ENCODE measurements at regions not wholly inside any gene's neighbourhood (a gene's known extent, or its start where the extent isn't known, plus 50 kb on each side); places are given as distances from the start of the nearest gene placed in this dataset.

GRCh38 chr2:22901471-22902179 lies 483.4 kb upstream of the KLHL29 start:
- no peak overlapping the region for H3K4me2 ChIP-seq (ENCODE audit: insufficient read depth, low read length)
- H4K20me1 ChIP-seq (ENCODE audit: insufficient read depth, low read length): no peaks in the 10 kb centered on the region
- H3K36me3 ChIP-seq (ENCODE audit: insufficient read depth, low read length): no peaks in the 10 kb centered on the region
- H3K27ac ChIP-seq (ENCODE audit: low read length): no peak overlapping the region
- H3K27me3 ChIP-seq (ENCODE audit: insufficient read depth, low read length, poor library complexity): no peaks in the 10 kb centered on the region
- no peak overlapping the region for H3K9ac ChIP-seq (ENCODE audit: low read depth, low read length)
- TF ChIP-seq CTCF (IDR thresholded peaks at IDR 0.05; ENCODE audit: borderline replicate concordance, extremely low read depth, low read length, poor library complexity, severe bottlenecking): no peak
- no peak for TF ChIP-seq EZH2 (IDR thresholded peaks at IDR 0.05; ENCODE audit: borderline replicate concordance, low read depth, low read length, severe bottlenecking)
- ATAC-seq (ENCODE audit: insufficient read depth, low read depth) (no peak), DNase-seq (no peak)
- no peak overlapping the region for H2AFZ ChIP-seq (ENCODE audit: low read depth, low read length)
- H3K79me2 ChIP-seq (ENCODE audit: insufficient read depth, low read length): no peaks in the 10 kb centered on the region
- H3K4me1 ChIP-seq (ENCODE audit: insufficient read depth, low read length): no peaks in the 10 kb centered on the region
- H3K9me3 ChIP-seq (ENCODE audit: insufficient read depth, low read length, severe bottlenecking): no peaks in the 10 kb centered on the region
- no peak overlapping the region for H3K4me3 ChIP-seq (ENCODE audit: low read depth in 1 of 2, low read length in 2 of 2)

GRCh38 chr2:22902180-22902550 lies 482.8 kb upstream of the KLHL29 start:
- no peaks in the 10 kb centered on the region for H3K9me3 ChIP-seq (ENCODE audit: insufficient read depth, low read length, severe bottlenecking)
- no peak overlapping the region for H3K27ac ChIP-seq (ENCODE audit: low read length)
- H3K9ac ChIP-seq (ENCODE audit: low read depth, low read length): no peak overlapping the region
- DNase-seq: no peak
- H2AFZ ChIP-seq (ENCODE audit: low read depth, low read length): no peak overlapping the region
- H3K27me3 ChIP-seq (ENCODE audit: insufficient read depth, low read length, poor library complexity): no peaks in the 10 kb centered on the region
- H3K79me2 ChIP-seq (ENCODE audit: insufficient read depth, low read length): no peaks in the 10 kb centered on the region
- TF ChIP-seq CTCF (IDR thresholded peaks at IDR 0.05; ENCODE audit: borderline replicate concordance, extremely low read depth, low read length, poor library complexity, severe bottlenecking) (no peak), EZH2 (IDR thresholded peaks at IDR 0.05; ENCODE audit: borderline replicate concordance, low read depth, low read length, severe bottlenecking) (no peak)
- H3K36me3 ChIP-seq (ENCODE audit: insufficient read depth, low read length): no peaks in the 10 kb centered on the region
- no peak overlapping the region for H3K4me2 ChIP-seq (ENCODE audit: insufficient read depth, low read length)
- no peaks in the 10 kb centered on the region for H3K4me1 ChIP-seq (ENCODE audit: insufficient read depth, low read length)
- no peaks in the 10 kb centered on the region for H4K20me1 ChIP-seq (ENCODE audit: insufficient read depth, low read length)
- no peak overlapping the region for H3K4me3 ChIP-seq (ENCODE audit: low read depth in 1 of 2, low read length in 2 of 2)
- ATAC-seq (ENCODE audit: insufficient read depth, low read depth): no peak

- Histone ChIP-seq H3K27ac (ENCODE audit: low read length) (no peak overlapping the region), H3K4me3 (ENCODE audit: low read depth in 1 of 2, low read length in 2 of 2) (no peak overlapping the region), H2AFZ (ENCODE audit: low read depth, low read length) (no peak overlapping the region), H3K9ac (ENCODE audit: low read depth, low read length) (no peak overlapping the region), H3K9me3 (ENCODE audit: insufficient read depth, low read length, severe bottlenecking) (no peaks in the 10 kb centered on the region), H3K27me3 (ENCODE audit: insufficient read depth, low read length, poor library complexity) (no peaks in the 10 kb centered on the region), H3K4me1 (ENCODE audit: insufficient read depth, low read length) (no peaks in the 10 kb centered on the region), H3K79me2 (ENCODE audit: insufficient read depth, low read length) (no peaks in the 10 kb centered on the region), H3K36me3 (ENCODE audit: insufficient read depth, low read length) (no peaks in the 10 kb centered on the region), H3K4me2 (ENCODE audit: insufficient read depth, low read length) (no peak overlapping the region), H4K20me1 (ENCODE audit: insufficient read depth, low read length) (no peaks in the 10 kb centered on the region)
- ATAC-seq (ENCODE audit: insufficient read depth, low read depth): no peak
- DNase-seq: no peak
- no peak for TF ChIP-seq CTCF (IDR thresholded peaks at IDR 0.05; ENCODE audit: borderline replicate concordance, extremely low read depth, low read length, poor library complexity, severe bottlenecking)
- TF ChIP-seq EZH2 (IDR thresholded peaks at IDR 0.05; ENCODE audit: borderline replicate concordance, low read depth, low read length, severe bottlenecking): no peak
Observed at GRCh38 chr2:22902662-22903165, 482.3 kb upstream of the KLHL29 start.

Data from DND-41 (cell line).